Suppressor macrophage treated with lipopolysaccharide for 4 hours (primary cell): ENCODE measurements at regions not wholly inside any gene's neighbourhood (a gene's known extent, or its start where the extent isn't known, plus 50 kb on each side); places are given as distances from the start of the nearest gene placed in this dataset.
"Not testable (repeated sequence)": the region's sequence is repeated elsewhere in the genome, so short reads cannot be mapped to it uniquely, and the experiment has no call there.

Experiments used
- DNase-seq: peaks from one replicate; pipeline ENCODE4 v3.0.0-alpha.2; 2020

GRCh38 chr7:127530148-127530547 lies 55.2 kb downstream of the GCC1 start:
- DNase-seq, result no peak

- DNase-seq, result no peak
These were observed 57.8 kb downstream of the GCC1 start for GRCh38 chr7:127527561-127527960.

DNA sequence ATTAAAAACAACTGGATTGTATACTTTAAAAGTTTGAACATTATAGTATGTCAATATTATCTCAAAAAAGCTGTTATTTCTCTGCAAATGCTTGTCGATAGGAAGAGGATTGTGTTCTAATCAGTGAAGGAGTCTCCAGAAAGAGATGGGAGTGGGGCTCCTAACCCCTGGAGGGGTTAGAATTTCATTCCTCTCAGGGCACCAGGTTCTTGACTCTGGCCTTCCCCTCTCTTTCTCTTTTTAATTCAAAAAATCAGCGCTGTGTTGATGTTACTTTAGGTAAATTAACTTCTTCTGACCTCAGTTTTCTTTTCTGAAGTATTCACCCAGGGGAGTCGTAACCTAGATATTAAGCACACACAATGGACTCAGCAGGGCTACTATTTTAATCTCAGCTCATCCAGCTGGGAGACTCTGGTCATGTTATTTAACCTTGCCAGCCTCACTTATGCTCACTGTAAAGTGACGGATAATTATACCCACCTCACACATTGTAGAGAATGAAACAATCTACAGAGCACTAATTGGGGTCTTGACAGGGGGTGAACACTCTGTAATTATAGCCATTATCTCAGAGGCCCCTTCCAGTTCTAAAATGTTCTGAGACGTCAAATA lies 59.4 kb downstream of the GCC1 start:
- DNase-seq, result no peak

- DNase-seq, result no peak
These were observed 69.1 kb downstream of the GCC1 start for GRCh38 chr7:127516320-127516719.

DNA sequence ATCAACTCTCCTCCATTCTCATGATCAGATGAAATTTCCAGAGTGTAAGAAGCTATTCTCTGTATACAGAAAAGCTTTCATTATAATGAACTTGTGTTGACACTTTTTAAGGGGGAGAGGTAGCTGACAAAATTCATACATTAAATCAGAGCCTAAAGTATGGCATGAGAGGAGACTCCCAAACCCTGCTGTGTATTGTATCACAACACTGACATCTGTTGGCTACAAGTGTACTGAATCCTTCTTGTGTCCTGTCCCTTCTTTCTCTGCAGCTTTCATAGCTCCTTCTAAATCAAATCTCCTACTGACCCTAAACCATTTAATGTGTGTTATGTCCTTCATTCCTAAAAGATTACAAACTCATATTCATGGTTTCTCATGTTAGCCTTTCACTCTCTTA lies 70.9 kb downstream of the GCC1 start:
- DNase-seq, result peak; percentile 16

DNA sequence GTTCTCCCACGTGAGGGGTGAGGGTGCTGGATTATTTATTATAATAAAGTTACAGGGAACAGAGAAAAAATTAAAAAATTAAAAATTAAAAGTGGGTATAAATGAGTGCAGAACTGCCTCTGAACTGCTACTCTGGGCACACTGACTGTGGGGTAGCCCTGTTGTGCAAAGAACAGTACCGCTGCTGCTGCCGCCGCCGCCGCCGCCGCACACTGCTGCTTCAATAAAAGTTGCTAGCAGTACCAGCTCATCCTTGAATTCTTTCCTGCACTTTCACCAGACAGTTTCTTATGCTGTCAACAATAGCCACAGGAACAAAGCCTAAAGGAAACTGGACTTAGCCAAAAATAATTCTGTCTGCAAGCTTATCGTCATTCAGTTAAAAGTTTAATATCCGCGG lies 72.1 kb downstream of the GCC1 start:
- DNase-seq, result no peak

DNA sequence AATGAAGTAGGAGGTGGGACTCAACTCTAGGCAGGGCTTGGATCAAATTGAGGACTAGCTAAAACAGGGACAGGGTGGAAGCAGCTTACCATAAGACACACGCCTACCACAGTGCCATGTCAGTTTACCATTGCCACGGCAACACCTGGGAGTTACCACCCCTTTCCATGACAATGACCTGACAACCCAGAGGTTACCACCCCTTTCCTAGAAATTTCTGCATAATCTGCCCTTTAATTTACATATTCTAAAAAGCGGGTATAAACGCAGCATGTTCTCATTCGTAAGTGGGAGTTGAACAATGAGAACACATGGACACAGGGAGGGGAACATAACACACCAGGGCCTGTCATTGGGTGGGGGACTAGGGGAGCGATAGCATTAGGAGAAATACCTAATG lies 72.7 kb downstream of the GCC1 start:
- no peak for DNase-seq

DNA sequence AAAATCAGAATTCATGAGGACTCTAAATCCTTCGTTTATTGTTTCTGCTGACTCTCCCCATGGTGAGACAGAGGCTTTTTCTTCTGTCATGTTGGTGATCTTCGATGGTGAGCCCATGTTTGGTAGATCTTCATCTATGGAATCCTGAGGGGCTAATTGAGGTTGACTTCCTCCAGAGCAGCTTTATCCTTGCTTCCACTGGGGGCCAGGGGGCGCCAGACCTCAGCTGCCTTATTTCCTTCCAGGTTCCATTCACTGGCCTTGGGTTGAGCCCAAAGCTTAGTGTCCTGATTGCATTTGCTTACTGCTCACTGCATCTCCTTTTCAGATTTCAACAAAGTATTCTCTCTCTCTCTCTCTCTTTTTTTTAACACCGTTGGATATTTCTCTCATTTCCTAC lies 80.7 kb downstream of the GCC1 start:
- peak; percentile 25 for DNase-seq

DNA sequence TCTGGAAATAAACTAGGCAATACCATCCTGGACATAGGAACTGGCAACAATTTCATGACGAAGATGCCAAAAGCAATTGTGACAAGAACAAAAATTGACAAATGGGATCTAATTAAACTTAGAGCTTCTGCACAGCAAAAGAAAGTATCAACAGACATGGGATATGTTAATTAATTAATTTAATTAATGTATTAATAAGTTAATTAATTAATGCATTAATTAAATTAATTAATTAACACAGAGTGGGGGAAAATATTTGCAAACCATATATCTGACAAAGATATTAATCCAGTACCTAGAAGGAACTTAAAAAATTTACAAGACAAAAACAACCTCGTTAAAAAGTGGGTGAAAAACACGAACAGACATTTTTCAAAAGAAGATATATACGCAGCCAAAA lies 83.6 kb downstream of the GCC1 start:
- no peak for DNase-seq

DNA sequence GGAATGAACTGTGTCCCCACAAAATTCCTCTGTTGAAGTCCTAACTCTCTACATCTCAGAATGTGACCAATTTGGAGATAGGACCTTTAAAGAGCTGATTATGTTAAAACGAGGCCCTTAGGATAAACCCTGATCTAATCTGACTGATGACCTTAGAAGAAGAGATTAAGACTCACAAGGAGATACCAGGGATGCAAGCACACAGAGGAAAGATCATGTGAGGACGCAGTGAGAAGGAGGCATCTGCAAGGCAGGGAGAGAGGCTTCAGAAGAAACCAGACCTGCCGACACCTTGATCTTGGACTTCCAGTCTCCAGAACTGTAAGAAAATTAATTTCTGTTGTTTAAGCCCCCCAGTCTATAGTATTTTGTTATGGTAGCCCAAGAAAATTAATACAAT lies 94.9 kb upstream of the ZNF800 start:
- no peak for DNase-seq

- no peak for DNase-seq
These were observed 94.1 kb upstream of the ZNF800 start for GRCh38 chr7:127486654-127487053.

DNA sequence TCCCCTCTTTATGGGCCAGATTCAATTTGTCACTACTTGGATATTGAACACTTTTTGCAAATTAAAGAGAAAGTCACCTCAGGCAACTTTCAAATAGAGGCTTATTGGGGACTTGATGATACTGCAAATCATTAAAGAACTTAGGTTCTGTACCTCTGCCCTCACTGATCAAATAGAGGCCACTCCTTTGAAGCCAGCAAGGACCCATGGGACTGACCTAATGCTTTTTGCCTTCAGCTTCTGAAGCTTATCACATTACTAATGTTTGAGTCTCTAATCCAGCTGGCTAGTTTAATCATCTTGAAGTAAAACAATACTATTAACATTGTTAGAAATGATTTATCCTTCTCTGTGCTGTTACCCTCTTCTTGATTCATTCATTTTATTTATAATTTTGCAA lies 93.0 kb upstream of the ZNF800 start:
- DNase-seq, result no peak

GRCh38 chr7:127484954-127485353 lies 92.4 kb upstream of the ZNF800 start:
- DNase-seq, result no peak

- DNase-seq, result no peak
These were observed 86.0 kb upstream of the ZNF800 start for GRCh38 chr7:127478461-127478860.

- DNase-seq, result no peak
These were observed 85.5 kb upstream of the ZNF800 start for GRCh38 chr7:127478024-127478355.

GRCh38 chr7:127477295-127478023 lies 85.0 kb upstream of the ZNF800 start:
- DNase-seq, result no peak

DNA sequence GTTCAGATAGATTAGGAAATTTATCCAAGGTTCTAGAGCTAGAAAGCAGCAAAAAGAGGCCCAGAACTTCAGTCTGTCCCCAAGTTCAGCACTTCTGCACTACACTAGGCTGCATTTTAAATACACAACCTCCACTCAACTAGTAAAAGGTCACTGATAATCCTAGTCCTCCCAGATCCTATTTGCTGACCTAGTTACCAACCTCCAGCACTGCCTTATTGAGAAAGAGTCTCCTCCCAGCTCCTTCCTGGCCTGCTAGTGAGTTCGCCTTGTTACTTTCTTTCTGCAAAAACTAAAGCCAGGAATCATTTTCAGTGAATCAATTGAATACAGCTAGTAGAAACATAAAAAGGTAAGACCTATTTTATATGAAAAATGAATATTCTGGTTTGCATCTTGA lies 84.1 kb upstream of the ZNF800 start:
- no peak for DNase-seq

GRCh38 chr7:127474457-127474856 lies 81.9 kb upstream of the ZNF800 start:
- no peak for DNase-seq

- no peak for DNase-seq
These were observed 80.9 kb upstream of the ZNF800 start for GRCh38 chr7:127473409-127473808.

DNA sequence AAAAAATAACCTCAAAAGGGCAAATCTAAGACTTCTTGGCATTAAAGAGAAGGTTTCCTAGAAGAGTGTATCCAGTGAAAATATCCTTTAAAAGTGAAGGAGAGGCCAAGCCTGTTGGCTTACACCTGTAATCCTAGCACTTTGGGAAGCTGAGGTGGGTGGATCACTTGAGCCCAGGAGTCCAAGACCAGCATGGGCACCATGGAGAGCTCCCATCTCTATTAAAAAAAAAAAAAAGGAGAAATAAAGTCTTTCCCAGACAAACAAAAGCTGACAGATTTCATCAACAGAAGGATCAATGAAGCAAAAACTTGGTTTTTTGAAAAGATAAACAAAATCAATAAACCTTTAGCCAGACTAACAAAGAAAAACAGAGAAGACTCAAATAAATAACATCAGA lies 67.6 kb upstream of the ZNF800 start:
- DNase-seq, result no peak

DNA sequence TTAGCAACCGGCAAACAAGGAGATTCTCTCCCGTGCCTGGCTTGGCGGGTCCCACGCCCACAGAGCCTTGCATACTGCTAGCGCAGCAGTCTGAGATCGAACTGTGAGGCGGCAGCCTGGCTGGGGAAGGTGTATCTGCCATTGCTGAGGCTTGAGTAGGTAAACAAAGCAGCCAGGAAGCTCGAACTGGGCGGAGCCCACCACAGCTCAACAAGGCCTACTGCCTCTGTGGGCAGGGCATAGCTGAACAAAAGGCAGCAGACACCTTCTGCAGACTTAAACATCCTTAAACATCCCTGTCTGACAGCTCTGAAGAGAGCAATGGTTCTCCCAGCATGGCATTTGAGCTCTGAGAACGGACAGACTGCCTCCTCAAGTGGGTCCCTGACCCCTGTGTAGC lies 58.8 kb upstream of the ZNF800 start:
- not testable (repeated sequence) for DNase-seq

DNA sequence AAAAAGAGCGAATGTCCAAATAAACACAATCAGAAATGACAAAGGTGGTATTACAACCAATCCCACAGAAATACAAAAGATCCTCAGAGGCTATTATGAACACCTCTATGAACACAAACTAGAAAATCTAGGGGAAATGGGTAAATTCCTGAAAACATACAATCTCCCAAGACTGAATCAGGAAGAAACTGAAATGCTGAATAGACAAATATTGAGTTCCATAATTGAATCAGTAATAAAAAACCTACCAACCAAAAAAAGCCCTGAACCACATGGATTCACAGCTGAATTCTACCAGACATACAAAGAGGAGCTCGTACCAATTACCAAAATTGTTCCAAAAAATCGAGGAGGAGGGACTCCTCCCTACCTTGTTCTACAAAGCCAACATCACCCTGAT lies 56.1 kb upstream of the ZNF800 start:
- DNase-seq, result no peak

DNA sequence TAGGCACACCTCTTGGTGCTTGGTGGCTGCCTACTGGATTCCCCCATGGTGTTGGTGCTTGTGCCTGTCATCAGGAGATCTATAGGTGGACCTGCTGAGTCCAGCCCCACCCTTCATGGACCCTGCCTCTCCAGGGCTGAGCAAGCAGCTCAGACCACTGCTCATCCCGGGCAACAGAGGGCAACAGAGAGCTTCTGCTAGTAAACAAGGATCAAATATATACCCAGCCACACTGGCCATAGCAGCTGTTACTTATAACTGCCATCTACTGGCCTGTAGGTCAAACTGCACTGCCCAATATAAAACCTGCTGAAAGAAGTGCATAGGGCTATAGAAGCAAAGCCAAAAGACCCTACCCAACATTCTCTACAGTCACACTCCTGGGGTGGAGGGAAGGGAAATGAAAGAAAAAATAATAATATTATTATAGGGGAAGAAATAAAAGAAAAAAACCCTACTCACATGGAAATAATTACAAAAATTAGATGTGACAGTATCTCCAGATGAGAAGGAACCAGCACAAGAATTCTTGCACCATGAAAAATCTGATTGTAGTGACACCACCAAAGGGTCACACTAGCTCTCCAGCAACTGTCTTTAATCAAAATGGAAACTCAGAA lies 54.9 kb upstream of the ZNF800 start:
- peak; percentile 73 for DNase-seq

DNA sequence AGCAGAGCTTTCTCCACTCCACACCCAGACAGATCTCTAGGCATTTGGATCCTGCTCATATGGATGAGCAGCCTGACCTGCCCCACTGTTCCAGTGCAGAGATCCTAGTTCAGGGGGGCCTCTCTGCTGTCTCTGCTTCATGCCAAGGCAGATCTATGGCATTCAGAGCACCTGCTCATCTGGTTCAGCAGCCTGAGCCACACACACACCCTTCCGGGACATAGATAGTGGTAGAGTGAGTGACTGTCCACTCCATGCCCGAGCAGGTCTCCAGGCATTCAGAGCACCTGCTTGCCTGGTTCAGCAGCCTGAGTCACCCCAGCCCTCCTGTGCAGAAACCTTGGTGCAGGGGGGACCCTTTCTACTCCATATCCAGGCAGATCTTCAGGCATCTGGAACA lies 54.3 kb upstream of the ZNF800 start:
- no peak for DNase-seq
